H9 (cell line): ENCODE measurements at regions not wholly inside any gene's neighbourhood (a gene's known extent, or its start where the extent isn't known, plus 50 kb on each side); places are given as distances from the start of the nearest gene placed in this dataset.

ENCODE experiments used
- DNase-seq: peaks from one replicate; pipeline ENCODE4 v3.0.0-alpha.2; 2017
- H2AFZ ChIP-seq: one replicate; pipeline ENCODE4 v1.6.1; 2013; ENCODE audit warnings: mild to moderate bottlenecking, low read length, control low read depth, moderate library complexity
- H2AK5ac ChIP-seq: 2 replicates; pipeline ENCODE4 v1.6.1; 2013; ENCODE audit warnings: low read length, control low read depth, mixed read lengths; ENCODE audit not compliant: insufficient read length
- H2BK120ac ChIP-seq: one replicate; pipeline ENCODE4 v1.6.1; 2013; ENCODE audit warnings: low read depth, mild to moderate bottlenecking, low read length, control low read depth, inconsistent platforms; ENCODE audit not compliant: poor library complexity, severe bottlenecking
- H2BK12ac ChIP-seq: 2 replicates; pipeline ENCODE4 v1.6.1; 2013; ENCODE audit warnings: low read length, control low read depth, mixed read lengths, low read depth; ENCODE audit not compliant: insufficient read length
- H2BK15ac ChIP-seq: 2 replicates; pipeline ENCODE4 v1.6.1; 2013; ENCODE audit warnings: low read depth, low read length, control low read depth
- H2BK20ac ChIP-seq: one replicate; pipeline ENCODE4 v1.6.1; 2013; ENCODE audit warnings: low read depth, mild to moderate bottlenecking, low read length, control low read depth, inconsistent platforms; ENCODE audit not compliant: poor library complexity, severe bottlenecking
- H2BK5ac ChIP-seq: 2 replicates; pipeline ENCODE4 v1.6.1; 2013; ENCODE audit warnings: low read length, control low read depth, mixed read lengths; ENCODE audit not compliant: insufficient read length
- H3K14ac ChIP-seq: 2 replicates; pipeline ENCODE4 v1.6.1; 2013; ENCODE audit warnings: low read length, control low read depth; ENCODE audit not compliant: insufficient read depth
- H3K18ac ChIP-seq: 2 replicates; pipeline ENCODE4 v1.6.1; 2013; ENCODE audit warnings: low read depth, mild to moderate bottlenecking, mixed read lengths, low read length, control low read depth; ENCODE audit not compliant: insufficient read length
- H3K23ac ChIP-seq: 2 replicates; pipeline ENCODE4 v1.6.1; 2013; ENCODE audit warnings: low read length, control low read depth, mixed read lengths, low read depth; ENCODE audit not compliant: insufficient read length
- H3K23me2 ChIP-seq: 2 replicates; pipeline ENCODE4 v1.6.1; 2013; ENCODE audit warnings: low read depth, mild to moderate bottlenecking, mixed read lengths, low read length, control low read depth; ENCODE audit not compliant: insufficient read length, poor library complexity, severe bottlenecking
- H3K27ac ChIP-seq: 2 replicates; pipeline ENCODE4 v1.5.1; 2013; ENCODE audit warnings: low read length, control low read depth, mixed read lengths, low read depth; ENCODE audit not compliant: insufficient read length
- H3K27me3 ChIP-seq: 2 replicates; pipeline ENCODE4 v1.6.1; 2013; ENCODE audit warnings: low read length, control low read depth, inconsistent platforms; ENCODE audit not compliant: insufficient read depth
- H3K4ac ChIP-seq: 2 replicates; pipeline ENCODE4 v1.6.1; 2013; ENCODE audit warnings: low read depth, mild to moderate bottlenecking, control low read depth, inconsistent platforms, low read length, moderate library complexity
- H3K4me1 ChIP-seq: 2 replicates; pipeline ENCODE4 v1.6.1; 2013; ENCODE audit warnings: low read length, control low read depth, inconsistent platforms; ENCODE audit not compliant: insufficient read depth
- H3K4me2 ChIP-seq: 2 replicates; pipeline ENCODE4 v1.6.1; 2013; ENCODE audit warnings: low read length, control low read depth, mixed read lengths; ENCODE audit not compliant: insufficient read length, insufficient read depth
- H3K56ac ChIP-seq: 2 replicates; pipeline ENCODE4 v1.6.1; 2013; ENCODE audit warnings: low read depth, mild to moderate bottlenecking, mixed read lengths, low read length, control low read depth; ENCODE audit not compliant: insufficient read length
- H3K79me1 ChIP-seq: 2 replicates; pipeline ENCODE4 v1.6.1; 2013; ENCODE audit warnings: low read depth, mild to moderate bottlenecking, moderate library complexity, low read length, control low read depth, inconsistent platforms; ENCODE audit not compliant: insufficient read depth, poor library complexity, severe bottlenecking
- H3K79me2 ChIP-seq: 2 replicates; pipeline ENCODE4 v1.6.1; 2013; ENCODE audit warnings: low read length, control low read depth, inconsistent platforms; ENCODE audit not compliant: insufficient read depth
- H3K9ac ChIP-seq: 2 replicates; pipeline ENCODE4 v1.6.1; 2013; ENCODE audit warnings: low read length, control low read depth, mixed read lengths; ENCODE audit not compliant: insufficient read length; ENCODE audit errors: extremely low read depth
- H3K9me3 ChIP-seq: one replicate; pipeline ENCODE4 v1.6.1; 2013; ENCODE audit warnings: low read depth, low read length, inconsistent platforms; ENCODE audit not compliant: control insufficient read depth
- H3T11ph ChIP-seq: one replicate; pipeline ENCODE4 v1.6.1; 2013; ENCODE audit warnings: mild to moderate bottlenecking, low read length, control low read depth, inconsistent platforms
- H4K20me1 ChIP-seq: one replicate; pipeline ENCODE4 v1.6.1; 2013; ENCODE audit not compliant: control insufficient read depth, insufficient read length, insufficient read depth
- H4K5ac ChIP-seq: 2 replicates; pipeline ENCODE4 v1.6.1; 2013; ENCODE audit warnings: low read depth, mild to moderate bottlenecking, mixed read lengths, low read length, control low read depth; ENCODE audit not compliant: insufficient read length
- H4K8ac ChIP-seq: replicated peaks from 2 replicates; pipeline ENCODE4 v1.6.1; 2013; ENCODE audit warnings: low read length, control low read depth, mixed read lengths, low read depth; ENCODE audit not compliant: insufficient read length
- H4K91ac ChIP-seq: 2 replicates; pipeline ENCODE4 v1.6.1; 2013; ENCODE audit warnings: low read depth, mild to moderate bottlenecking, moderate library complexity, mixed read lengths, low read length, control low read depth; ENCODE audit not compliant: insufficient read length
- H3K27ac Mint-ChIP-seq, 3 experiments: 2 replicates in 2 of 3; 3 replicates in 1 of 3; pipeline ENCODE4 v1.8.0; 2020 to 2021; ENCODE audit warnings: mixed read lengths in 3 of 3, mild to moderate bottlenecking in 1 of 3, moderate library complexity in 1 of 3
- H3K27me3 Mint-ChIP-seq: 2 replicates; pipeline ENCODE4 v1.8.0; 2021; ENCODE audit warnings: low read depth, mild to moderate bottlenecking, moderate library complexity, mixed read lengths
- H3K36me3 Mint-ChIP-seq, 3 experiments: 2 replicates in 2 of 3; 3 replicates in 1 of 3; pipeline ENCODE4 v1.8.0; 2020 to 2021; ENCODE audit warnings: low read depth in 3 of 3, mixed read lengths in 3 of 3; ENCODE audit not compliant: insufficient read depth in 1 of 3
- H3K4me1 Mint-ChIP-seq, 2 experiments: 2 replicates each; pipeline ENCODE4 v1.8.0; 2020; ENCODE audit warnings: mixed read lengths in 2 of 2
- H3K4me3 Mint-ChIP-seq, 2 experiments: 2 replicates in 1 of 2; 3 replicates in 1 of 2; pipeline ENCODE4 v1.8.0; 2020 to 2021; ENCODE audit warnings: mild to moderate bottlenecking in 2 of 2, mixed read lengths in 2 of 2, moderate library complexity in 1 of 2
- H3K9me3 Mint-ChIP-seq, 2 experiments: 2 replicates in 1 of 2; 3 replicates in 1 of 2; pipeline ENCODE4 v1.8.0; 2020; ENCODE audit warnings: mild to moderate bottlenecking in 2 of 2, mixed read lengths in 2 of 2, moderate library complexity in 1 of 2
- CTCF ChIP-seq: fragments of 200-600 bp; sonication (generic); conservative IDR thresholded peaks from 3 replicates; pipeline ENCODE4 v1.8.0; 2021; ENCODE audit warnings: antibody characterized with exemption, mild to moderate bottlenecking
- WGBS: extraction: QIAGEN DNeasy Blood & Tissue Kit; methylation state at CpG from one replicate; pipeline ENCODE4 v1.1.7; 2013; ENCODE audit warnings: missing lambda C conversion rate, low lambda C conversion rate, mixed read lengths; ENCODE audit not compliant: insufficient read length; ENCODE audit errors: extremely low coverage; 5-methylcytosine and 5-hydroxymethylcytosine counted together

- no peak overlapping the region for H3K27ac Mint-ChIP-seq
- no peaks in the 10 kb centered on the region for H3K79me1 ChIP-seq
- H4K5ac ChIP-seq: no peak overlapping the region
- no peak overlapping the region for H3K18ac ChIP-seq
- no peak overlapping the region for H2BK15ac ChIP-seq
- no peaks in the 10 kb centered on the region for H3K9me3 Mint-ChIP-seq
- H3K4me1 ChIP-seq: no peaks in the 10 kb centered on the region
- H3K9me3 ChIP-seq: no peaks in the 10 kb centered on the region
- H3K9ac ChIP-seq: no peak overlapping the region
- H3K4me2 ChIP-seq: no peak overlapping the region
- H3K14ac ChIP-seq: no peak overlapping the region
- H3K4ac ChIP-seq: no peak overlapping the region
- no peaks in the 10 kb centered on the region for H3K23me2 ChIP-seq
- DNase-seq: no peak
- H4K20me1 ChIP-seq: no peaks in the 10 kb centered on the region
- no peak overlapping the region for H2BK12ac ChIP-seq
- no peak overlapping the region for H3K56ac ChIP-seq
- no peaks in the 10 kb centered on the region for H3K36me3 Mint-ChIP-seq
- no peak overlapping the region for H3K23ac ChIP-seq
- H2BK120ac ChIP-seq: no peak overlapping the region
- H3K27me3 ChIP-seq: no peaks in the 10 kb centered on the region
- H3K4me1 Mint-ChIP-seq: peaks cover 0 to 6% of the 10 kb centered on the region in 2 experiments; a peak in 1 of 4 replicates
- no peaks in the 10 kb centered on the region for H3K79me2 ChIP-seq
- no peak overlapping the region for H3T11ph ChIP-seq
- no peak overlapping the region for H4K8ac ChIP-seq
- H3K27ac ChIP-seq: no peak overlapping the region
- H2BK20ac ChIP-seq: no peak overlapping the region
- H4K91ac ChIP-seq: no peak overlapping the region
- no peak for TF ChIP-seq CTCF
- H2AFZ ChIP-seq: no peak overlapping the region
- H2BK5ac ChIP-seq: no peak overlapping the region
- WGBS: no CpG with 5 or more reads among the region's 4 CpGs
- H2AK5ac ChIP-seq: no peak overlapping the region
- no peak overlapping the region for H3K4me3 Mint-ChIP-seq
- no peaks in the 10 kb centered on the region for H3K27me3 Mint-ChIP-seq
Measured at GRCh38 chr17:70013911-70014310, 61.1 kb upstream of the KCNJ16 start.
